ENCODE measurements at regions not wholly inside any gene's neighbourhood (a gene's known extent, or its start where the extent isn't known, plus 50 kb on each side); places are given as distances from the start of the nearest gene placed in this dataset.

DNA sequence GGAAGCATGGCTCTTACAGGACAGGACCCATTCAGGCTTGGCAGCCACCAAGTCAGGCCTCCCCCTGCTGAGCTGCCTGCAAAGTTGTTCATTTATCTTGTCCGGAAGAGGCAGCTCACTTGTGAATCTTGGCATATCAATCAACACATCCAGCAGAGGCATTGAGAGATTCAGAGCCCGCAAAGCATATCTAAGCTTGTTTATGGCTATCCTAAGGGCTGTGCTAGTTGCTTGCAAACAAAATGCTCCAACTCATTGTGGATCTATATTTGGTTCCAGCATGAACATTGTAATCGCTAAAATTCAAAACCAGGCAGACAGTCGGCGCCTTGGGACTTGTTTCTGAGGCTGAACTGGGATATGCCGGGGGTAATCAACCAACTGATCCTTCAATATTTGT is 106.1 kb downstream of the UNC5CL start:
- no peak overlapping the region for H3K4me3 ChIP-seq (replicated peaks in 1 of 3; ENCODE audit: insufficient read depth in 1 of 3, low read depth in 1 of 3, low read length in 3 of 3)
- ChIA-PET CTCF (no interaction called here), POLR2A (no interaction called here)
- dilution Hi-C loops (cut with MboI; ENCODE audit: extremely low pct_ligation_motif_present, low sequenced_read_pairs), result no loop called here
- FAIRE-seq, result no peak
- intact Hi-C loops (cut with micrococcal nuclease), result loop anchor here (1.0 kb wide), 1 partner anchor 26 kb away; no protein-coding TSS in a partner anchor
- no peaks in the 10 kb centered on the region for H3K9me1 ChIP-seq (replicated peaks; ENCODE audit: control insufficient read depth, extremely low read depth, insufficient read depth, low read length)
- no peaks in the 10 kb centered on the region for H4K20me1 ChIP-seq (replicated peaks; ENCODE audit: control insufficient read depth, extremely low read depth, insufficient read depth, low read length)
- no peaks in the 10 kb centered on the region for H3K27me3 ChIP-seq (ENCODE audit: control insufficient read depth in 2 of 2, insufficient read depth in 2 of 2, low read length in 2 of 2)
- H3K27ac ChIP-seq (ENCODE audit: insufficient read depth, low read depth, low read length), result no peak overlapping the region
- H3K9ac ChIP-seq (replicated peaks; ENCODE audit: extremely low read depth, insufficient read depth, low read length), result no peak overlapping the region
- no peak overlapping the region for H2AFZ ChIP-seq (ENCODE audit: low read depth, low read length)
- no peaks in the 10 kb centered on the region for H3K79me2 ChIP-seq (ENCODE audit: control insufficient read depth, insufficient read depth, low read length)
- H3K4me1 ChIP-seq (ENCODE audit: control insufficient read depth, extremely low read depth, insufficient read depth, low read length), result peaks cover 8% of the 10 kb centered on the region
- no peaks in the 10 kb centered on the region for H3K36me3 ChIP-seq (ENCODE audit: control insufficient read depth in 2 of 2, extremely low read depth in 1 of 2, insufficient read depth in 2 of 2, low read length in 2 of 2)
- DNase-seq (ENCODE audit: low read depth, low spot score), result no peak
- TF ChIP-seq, protein P1, sequence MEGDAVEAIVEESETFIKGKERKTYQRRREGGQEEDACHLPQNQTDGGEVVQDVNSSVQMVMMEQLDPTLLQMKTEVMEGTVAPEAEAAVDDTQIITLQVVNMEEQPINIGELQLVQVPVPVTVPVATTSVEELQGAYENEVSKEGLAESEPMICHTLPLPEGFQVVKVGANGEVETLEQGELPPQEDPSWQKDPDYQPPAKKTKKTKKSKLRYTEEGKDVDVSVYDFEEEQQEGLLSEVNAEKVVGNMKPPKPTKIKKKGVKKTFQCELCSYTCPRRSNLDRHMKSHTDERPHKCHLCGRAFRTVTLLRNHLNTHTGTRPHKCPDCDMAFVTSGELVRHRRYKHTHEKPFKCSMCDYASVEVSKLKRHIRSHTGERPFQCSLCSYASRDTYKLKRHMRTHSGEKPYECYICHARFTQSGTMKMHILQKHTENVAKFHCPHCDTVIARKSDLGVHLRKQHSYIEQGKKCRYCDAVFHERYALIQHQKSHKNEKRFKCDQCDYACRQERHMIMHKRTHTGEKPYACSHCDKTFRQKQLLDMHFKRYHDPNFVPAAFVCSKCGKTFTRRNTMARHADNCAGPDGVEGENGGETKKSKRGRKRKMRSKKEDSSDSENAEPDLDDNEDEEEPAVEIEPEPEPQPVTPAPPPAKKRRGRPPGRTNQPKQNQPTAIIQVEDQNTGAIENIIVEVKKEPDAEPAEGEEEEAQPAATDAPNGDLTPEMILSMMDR (IDR thresholded peaks at IDR 0.05; ENCODE audit: extremely low read depth in 1 of 2, insufficient read depth in 1 of 2, low read depth in 1 of 2, low read length in 2 of 2), result no peak
- TF ChIP-seq MAX (IDR thresholded peaks at IDR 0.05; ENCODE audit: insufficient read depth, insufficient read length), result no peak
- TF ChIP-seq FOS (IDR thresholded peaks at IDR 0.05; ENCODE audit: borderline replicate concordance, insufficient read depth, low read length), result no peak
- TF ChIP-seq MYC (IDR thresholded peaks at IDR 0.05; ENCODE audit: low read depth, low read length), result no peak
- no peak for TF ChIP-seq POLR2AphosphoS5 (IDR thresholded peaks at IDR 0.05; ENCODE audit: insufficient read depth, low read depth, low read length)
- H3K4me2 ChIP-seq (ENCODE audit: insufficient read depth, low read length), result no peak overlapping the region
- no TSS peak for BruUV-seq (replicated peaks)
- H3K9me3 ChIP-seq (replicated peaks; ENCODE audit: control insufficient read depth, insufficient read depth, low read length), result no peaks in the 10 kb centered on the region

DNA sequence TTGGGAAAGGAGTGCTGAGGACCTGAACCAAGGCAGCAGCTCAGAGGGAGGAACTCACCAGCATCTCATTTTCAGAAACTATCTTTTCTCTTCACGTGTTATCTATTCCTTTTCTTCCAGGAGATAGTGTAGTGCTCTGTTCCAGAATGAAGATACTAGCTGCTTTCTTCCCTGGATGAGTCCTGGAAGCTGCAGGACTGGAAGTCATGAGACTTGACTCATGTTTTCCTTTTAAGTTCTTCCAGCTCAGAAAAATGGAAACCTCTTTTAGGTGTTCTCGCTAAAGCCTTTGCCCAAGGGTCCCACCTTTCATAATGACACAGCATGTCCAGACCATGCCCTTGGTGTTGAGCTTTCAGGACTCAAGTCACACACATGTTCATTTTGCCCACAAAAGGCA is 106.7 kb downstream of the UNC5CL start:
- Histone ChIP-seq H3K9me3 (replicated peaks; ENCODE audit: control insufficient read depth, insufficient read depth, low read length) (no peaks in the 10 kb centered on the region), H3K79me2 (ENCODE audit: control insufficient read depth, insufficient read depth, low read length) (no peaks in the 10 kb centered on the region), H3K4me3 (replicated peaks in 1 of 3; ENCODE audit: insufficient read depth in 1 of 3, low read depth in 1 of 3, low read length in 3 of 3) (no peak overlapping the region), H3K36me3 (ENCODE audit: control insufficient read depth in 2 of 2, extremely low read depth in 1 of 2, insufficient read depth in 2 of 2, low read length in 2 of 2) (no peaks in the 10 kb centered on the region), H3K27ac (ENCODE audit: insufficient read depth, low read depth, low read length) (no peak overlapping the region), H2AFZ (ENCODE audit: low read depth, low read length) (no peak overlapping the region), H3K4me2 (ENCODE audit: insufficient read depth, low read length) (no peak overlapping the region), H3K9ac (replicated peaks; ENCODE audit: extremely low read depth, insufficient read depth, low read length) (no peak overlapping the region), H3K27me3 (ENCODE audit: control insufficient read depth in 2 of 2, insufficient read depth in 2 of 2, low read length in 2 of 2) (no peaks in the 10 kb centered on the region), H3K4me1 (ENCODE audit: control insufficient read depth, extremely low read depth, insufficient read depth, low read length) (peaks cover 6% of the 10 kb centered on the region), H3K9me1 (replicated peaks; ENCODE audit: control insufficient read depth, extremely low read depth, insufficient read depth, low read length) (no peaks in the 10 kb centered on the region), H4K20me1 (replicated peaks; ENCODE audit: control insufficient read depth, extremely low read depth, insufficient read depth, low read length) (no peaks in the 10 kb centered on the region)
- CTCF ChIA-PET, result interaction anchor here (1.2 kb wide), 1 partner anchor 16 kb away, joined by 3 read pairs; no protein-coding TSS in a partner anchor
- no TSS peak for BruUV-seq (replicated peaks)
- intact Hi-C loops (cut with micrococcal nuclease) (loop anchor here (1.0 kb wide), 1 partner anchor 25 kb away; no protein-coding TSS in a partner anchor), dilution Hi-C loops (cut with MboI; ENCODE audit: extremely low pct_ligation_motif_present, low sequenced_read_pairs) (no loop called here)
- TF ChIP-seq FOS (IDR thresholded peaks at IDR 0.05; ENCODE audit: borderline replicate concordance, insufficient read depth, low read length), result no peak
- no peak for TF ChIP-seq POLR2A (IDR thresholded peaks at IDR 0.05; ENCODE audit: low read depth, low read length)
- no peak for TF ChIP-seq MYC (IDR thresholded peaks at IDR 0.05; ENCODE audit: low read depth, low read length)
- no peak for TF ChIP-seq MAX (IDR thresholded peaks at IDR 0.05; ENCODE audit: insufficient read depth, insufficient read length)
- TF ChIP-seq EZH2 (IDR thresholded peaks at IDR 0.05; ENCODE audit: borderline replicate concordance, low read depth, low read length, severe bottlenecking), result no peak
- TF ChIP-seq POLR2AphosphoS5 (IDR thresholded peaks at IDR 0.05; ENCODE audit: insufficient read depth, low read depth, low read length), result no peak
- no peak for TF ChIP-seq GATA2 (IDR thresholded peaks at IDR 0.05; ENCODE audit: insufficient read depth, insufficient read length, low read depth, low read length)
- TF ChIP-seq JUN (IDR thresholded peaks at IDR 0.05; ENCODE audit: borderline replicate concordance, insufficient read depth, insufficient read length, low read depth), result no peak
- TF ChIP-seq, protein P1 (IDR thresholded peaks at IDR 0.05; ENCODE audit: extremely low read depth in 1 of 2, insufficient read depth in 1 of 2, low read depth in 1 of 2, low read length in 2 of 2), result no peak
- peak; percentile 50 for FAIRE-seq
- POLR2A ChIA-PET, result no interaction called here
- peak; percentile 10 for DNase-seq (ENCODE audit: low read depth, low spot score)
